ENCODE measurements at regions not wholly inside any gene's neighbourhood (a gene's known extent, or its start where the extent isn't known, plus 50 kb on each side); places are given as distances from the start of the nearest gene placed in this dataset.

GRCh38 chr6:96304997-96305396 lies 216.6 kb upstream of the UFL1 start:
- Histone ChIP-seq H3K36me3 (ENCODE audit: control insufficient read depth in 4 of 4, insufficient read depth in 4 of 4, low read length in 4 of 4) (no peaks in the 10 kb centered on the region), H3K4me3 (no peak overlapping the region), H3K27me3 (ENCODE audit: control insufficient read depth in 3 of 3, insufficient read depth in 3 of 3, low read length in 2 of 3) (no peaks in the 10 kb centered on the region), H3K9me3 (ENCODE audit: control insufficient read depth in 4 of 4, insufficient read depth in 3 of 4, low read length in 3 of 4) (no peaks in the 10 kb centered on the region), H3K27ac (ENCODE audit: low read depth in 1 of 2, low read length in 1 of 2) (no peak overlapping the region), H3K9ac (ENCODE audit: insufficient read depth in 1 of 2, low read length in 2 of 2) (no peak overlapping the region), H3K4me1 (ENCODE audit: control insufficient read depth in 5 of 5, insufficient read depth in 5 of 5, low read length in 5 of 5) (no peaks in the 10 kb centered on the region)
- TF ChIP-seq CTCF (IDR thresholded peaks at IDR 0.05; ENCODE audit: control extremely low read depth, extremely low read depth) = no peak
- 49 to 61% methylated on average over 2 of the region's 2 CpGs for WGBS, 2 donors
- DNase-seq (no peak), ATAC-seq (ENCODE audit: insufficient read depth, low FRiP score) (no peak)

- Histone ChIP-seq H3K9ac (ENCODE audit: insufficient read depth in 1 of 2, low read length in 2 of 2) (no peak overlapping the region), H3K4me3 (no peak overlapping the region), H3K36me3 (ENCODE audit: control insufficient read depth in 4 of 4, insufficient read depth in 4 of 4, low read length in 4 of 4) (no peaks in the 10 kb centered on the region), H3K4me1 (ENCODE audit: control insufficient read depth in 5 of 5, insufficient read depth in 5 of 5, low read length in 5 of 5) (no peaks in the 10 kb centered on the region), H3K27ac (ENCODE audit: low read depth in 1 of 2, low read length in 1 of 2) (no peak overlapping the region), H3K27me3 (ENCODE audit: control insufficient read depth in 3 of 3, insufficient read depth in 3 of 3, low read length in 2 of 3) (no peaks in the 10 kb centered on the region), H3K9me3 (ENCODE audit: control insufficient read depth in 4 of 4, insufficient read depth in 3 of 4, low read length in 3 of 4) (peaks cover 0 to 3% (median 0%) of the 10 kb centered on the region in 4 donors)
- ATAC-seq (ENCODE audit: insufficient read depth, low FRiP score) (no peak), DNase-seq (no peak)
- WGBS, 2 donors = 79 to 86% methylated on average over 1 of the region's 1 CpG
- no peak for TF ChIP-seq CTCF (IDR thresholded peaks at IDR 0.05; ENCODE audit: control extremely low read depth, extremely low read depth)
Measured at GRCh38 chr6:96330884-96331283, 190.7 kb upstream of the UFL1 start.

- TF ChIP-seq CTCF (IDR thresholded peaks at IDR 0.05; ENCODE audit: control extremely low read depth, extremely low read depth) = no peak
- WGBS, 2 donors = 68 to 89% methylated on average over 4 of the region's 4 CpGs
- ATAC-seq (ENCODE audit: insufficient read depth, low FRiP score) = no peak
- H3K27me3 ChIP-seq (ENCODE audit: control insufficient read depth in 3 of 3, insufficient read depth in 3 of 3, low read length in 2 of 3) = no peaks in the 10 kb centered on the region
- H3K9me3 ChIP-seq (ENCODE audit: control insufficient read depth in 4 of 4, insufficient read depth in 3 of 4, low read length in 3 of 4) = peaks cover 0 to 7% (median 0%) of the 10 kb centered on the region in 4 donors
- no peak overlapping the region for H3K9ac ChIP-seq (ENCODE audit: insufficient read depth in 1 of 2, low read length in 2 of 2)
- H3K36me3 ChIP-seq (ENCODE audit: control insufficient read depth in 4 of 4, insufficient read depth in 4 of 4, low read length in 4 of 4) = no peaks in the 10 kb centered on the region
- H3K4me1 ChIP-seq (ENCODE audit: control insufficient read depth in 5 of 5, insufficient read depth in 5 of 5, low read length in 5 of 5) = no peaks in the 10 kb centered on the region
- DNase-seq = no peak
- no peak overlapping the region for H3K4me3 ChIP-seq
- H3K27ac ChIP-seq (ENCODE audit: low read depth in 1 of 2, low read length in 1 of 2) = no peak overlapping the region
Measured at GRCh38 chr6:96340164-96340563, 181.4 kb upstream of the UFL1 start.

- WGBS, 2 donors = 84 to 85% methylated on average over 3 of the region's 3 CpGs
- H3K27ac ChIP-seq (ENCODE audit: low read depth in 1 of 2, low read length in 1 of 2) = no peak overlapping the region
- no peaks in the 10 kb centered on the region for H3K27me3 ChIP-seq (ENCODE audit: control insufficient read depth in 3 of 3, insufficient read depth in 3 of 3, low read length in 2 of 3)
- H3K9me3 ChIP-seq (ENCODE audit: control insufficient read depth in 4 of 4, insufficient read depth in 3 of 4, low read length in 3 of 4) = peaks cover 0 to 4% (median 0%) of the 10 kb centered on the region in 4 donors
- H3K36me3 ChIP-seq (ENCODE audit: control insufficient read depth in 4 of 4, insufficient read depth in 4 of 4, low read length in 4 of 4) = no peaks in the 10 kb centered on the region
- TF ChIP-seq CTCF (IDR thresholded peaks at IDR 0.05; ENCODE audit: control extremely low read depth, extremely low read depth) = no peak
- H3K9ac ChIP-seq (ENCODE audit: insufficient read depth in 1 of 2, low read length in 2 of 2) = no peak overlapping the region
- no peaks in the 10 kb centered on the region for H3K4me1 ChIP-seq (ENCODE audit: control insufficient read depth in 5 of 5, insufficient read depth in 5 of 5, low read length in 5 of 5)
- no peak overlapping the region for H3K4me3 ChIP-seq
- ATAC-seq (ENCODE audit: insufficient read depth, low FRiP score) (no peak), DNase-seq (no peak)
Measured at GRCh38 chr6:96345501-96345900, 176.1 kb upstream of the UFL1 start.

Data from lung (tissue), 11 donors.